Common myeloid progenitor, CD34-positive (primary cell): ENCODE measurements at regions not wholly inside any gene's neighbourhood (a gene's known extent, or its start where the extent isn't known, plus 50 kb on each side); places are given as distances from the start of the nearest gene placed in this dataset.
"Not testable (repeated sequence)": the region's sequence is repeated elsewhere in the genome, so short reads cannot be mapped to it uniquely, and the experiment has no call there.

Experiments
- CTCF ChIA-PET: fragments of 350-600 bp; sonication (Branson Sonifier 250); formaldehyde crosslinking; loops from one replicate; lab custom pipeline; 2021; ENCODE audit warnings: antibody characterized with exemption; lab: Charles Lee
- POLR2A ChIA-PET: fragments of 350-600 bp; sonication (Branson Sonifier 250); formaldehyde crosslinking; loops from one replicate; lab custom pipeline; 2021; ENCODE audit warnings: antibody characterized with exemption; lab: Charles Lee
- DNase-seq, 3 donors: peaks; one replicate each; pipeline versions ENCODE4 v3.0.0 to v3.0.0-alpha.2; 2013
- H3K27ac ChIP-seq, 2 experiments: 1 replicate in 1 of 2; 2 replicates in 1 of 2; pipeline ENCODE4 v1.7.0; 2013; ENCODE audit warnings: inconsistent platforms in 2 of 2, low read length in 2 of 2, mild to moderate bottlenecking in 2 of 2, low read depth in 1 of 2, moderate library complexity in 1 of 2; ENCODE audit not compliant: severe bottlenecking in 2 of 2, insufficient read depth in 1 of 2, poor library complexity in 1 of 2
- H3K27me3 ChIP-seq, 5 experiments: replicated peaks in 2 of 5; 1 replicate in 3 of 5; 2 replicates in 2 of 5; pipeline versions ENCODE4 v1.6.1 to v1.7.0; 2013; ENCODE audit warnings: low read length in 4 of 5, mild to moderate bottlenecking in 2 of 5, moderate library complexity in 2 of 5, inconsistent platforms in 1 of 5; ENCODE audit not compliant: insufficient read depth in 5 of 5, control insufficient read depth in 4 of 5
- H3K36me3 ChIP-seq, 4 experiments: 1 replicate in 2 of 4; 2 replicates in 2 of 4; pipeline versions ENCODE4 v1.6.1 to v1.7.0; 2013; ENCODE audit warnings: low read length in 3 of 4, control low read depth in 1 of 4, mild to moderate bottlenecking in 1 of 4; ENCODE audit not compliant: control insufficient read depth in 4 of 4, insufficient read depth in 4 of 4
- H3K4me1 ChIP-seq, 4 experiments: 1 replicate in 3 of 4; 2 replicates in 1 of 4; pipeline versions ENCODE4 v1.6.1 to v1.7.1; 2013; ENCODE audit warnings: low read length in 3 of 4, mild to moderate bottlenecking in 3 of 4, control low read depth in 1 of 4, inconsistent platforms in 1 of 4, moderate library complexity in 1 of 4; ENCODE audit not compliant: control insufficient read depth in 4 of 4, insufficient read depth in 4 of 4; ENCODE audit errors: control extremely low read depth in 1 of 4
- H3K4me3 ChIP-seq, 7 experiments: 1 replicate in 4 of 7; 2 replicates in 3 of 7; pipeline versions ENCODE4 v1.5.1 to v1.7.0; 2013; ENCODE audit warnings: mild to moderate bottlenecking in 7 of 7, low read length in 6 of 7, moderate library complexity in 6 of 7, inconsistent platforms in 2 of 7, low read depth in 2 of 7, control low read depth in 1 of 7; ENCODE audit not compliant: insufficient read depth in 4 of 7, control insufficient read depth in 1 of 7; ENCODE audit errors: extremely low read depth in 1 of 7
- H3K9me3 ChIP-seq, 5 experiments: 1 replicate in 4 of 5; 2 replicates in 1 of 5; pipeline versions ENCODE4 v1.6.1 to v1.7.1; 2013; ENCODE audit warnings: low read length in 4 of 5, mild to moderate bottlenecking in 2 of 5, inconsistent platforms in 1 of 5, low read depth in 1 of 5, moderate library complexity in 1 of 5; ENCODE audit not compliant: control insufficient read depth in 4 of 5, insufficient read depth in 2 of 5; ENCODE audit errors: control extremely low read depth in 1 of 5
- WGBS: methylation state at CpG from one replicate; pipeline ENCODE4 v1.1.5; 2013; ENCODE audit not compliant: insufficient coverage; 5-methylcytosine and 5-hydroxymethylcytosine counted together

DNA sequence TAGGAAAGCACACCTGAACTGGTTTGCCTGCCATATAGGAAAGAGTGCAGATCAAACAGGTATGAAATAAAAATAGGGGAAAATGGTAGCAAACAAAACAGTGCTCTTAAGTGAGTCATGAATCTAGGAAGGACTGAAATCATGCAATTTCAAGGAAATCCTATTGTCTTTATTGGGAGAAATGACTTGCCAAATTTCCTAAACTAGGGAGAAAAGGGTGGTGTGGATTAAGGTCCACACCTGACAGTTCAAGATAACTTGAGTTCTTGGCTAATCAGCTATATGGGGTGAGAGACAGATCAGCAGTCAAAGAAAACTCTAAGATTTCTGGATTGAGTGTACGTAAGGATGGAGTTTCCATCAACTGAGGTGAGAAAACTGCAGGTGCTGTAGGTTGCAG lies 101.1 kb downstream of the PRKAB2 start:
- peaks cover 0 to 6% (median 0%) of the 10 kb centered on the region in 5 experiments for H3K9me3 ChIP-seq
- H3K4me3 ChIP-seq: peak overlapping the region in 1 of 7 experiments; percentile 86
- ChIA-PET CTCF (no interaction called here), POLR2A (no interaction called here)
- WGBS: 100% methylated on average over 1 of the region's 1 CpG
- no peaks in the 10 kb centered on the region for H3K36me3 ChIP-seq
- no peak for DNase-seq
- no peak overlapping the region for H3K27ac ChIP-seq
- H3K4me1 ChIP-seq: peaks cover 0 to 29% (median 6%) of the 10 kb centered on the region in 4 experiments
- H3K27me3 ChIP-seq: peaks cover 0 to 57% (median 0%) of the 10 kb centered on the region in 5 experiments

DNA sequence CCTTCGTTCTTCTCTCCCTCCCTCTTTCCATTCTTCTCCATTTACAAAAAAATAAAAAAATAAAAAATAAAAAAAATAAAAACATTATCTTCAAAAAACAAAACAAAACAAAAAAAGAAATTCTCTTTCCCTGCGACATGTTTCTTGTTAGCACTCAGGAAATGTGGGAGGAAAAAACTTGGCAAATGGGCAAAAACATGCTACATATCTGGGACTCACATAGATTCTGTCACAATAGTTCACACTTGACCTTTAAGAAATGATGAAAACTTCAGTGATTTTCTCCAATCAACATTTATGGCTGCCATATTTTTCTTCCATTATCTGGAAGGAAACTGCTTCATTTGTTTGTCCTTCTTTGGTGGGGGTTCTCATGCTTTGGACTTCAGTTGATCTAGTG lies 109.3 kb downstream of the PRKAB2 start:
- Histone ChIP-seq H3K27ac (no peak overlapping the region), H3K4me1 (no peaks in the 10 kb centered on the region), H3K9me3 (peaks cover 0 to 19% (median 12%) of the 10 kb centered on the region in 5 experiments), H3K36me3 (peaks cover 0 to 22% (median 3%) of the 10 kb centered on the region in 4 experiments), H3K27me3 (no peaks in the 10 kb centered on the region), H3K4me3 (no peak overlapping the region)
- CTCF ChIA-PET: no interaction called here
- no peak for DNase-seq
- POLR2A ChIA-PET: no interaction called here
- no CpG with 5 or more reads among the region's 2 CpGs for WGBS

DNA sequence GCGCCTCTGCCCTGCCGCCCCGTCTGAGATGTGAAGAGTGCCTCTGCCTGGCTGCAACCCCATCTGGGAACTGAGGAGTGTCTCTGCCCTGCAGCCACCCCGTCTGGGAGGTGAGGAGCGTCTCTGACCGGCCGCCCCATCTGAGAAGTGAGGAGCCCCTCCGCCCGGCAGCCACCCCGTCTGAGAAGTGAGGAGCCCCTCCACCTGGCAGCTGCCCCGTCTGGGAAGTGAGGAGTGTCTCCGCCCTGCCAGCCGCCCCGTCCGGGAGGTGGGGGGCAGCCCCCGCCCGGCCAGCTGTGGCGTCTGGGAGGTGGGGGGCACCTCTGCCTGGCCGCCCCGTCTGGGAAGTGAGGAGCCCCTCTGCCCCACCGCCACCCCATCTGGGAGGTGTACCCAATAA lies 110.4 kb downstream of the PRKAB2 start:
- H3K4me1 ChIP-seq, H3K27ac ChIP-seq, POLR2A ChIA-PET, H3K27me3 ChIP-seq, DNase-seq, CTCF ChIA-PET, H3K4me3 ChIP-seq: not testable (repeated sequence)
- 94% methylated on average over 20 of the region's 21 CpGs for WGBS
- Histone ChIP-seq H3K9me3 (peaks cover 0 to 22% (median 15%) of the 10 kb centered on the region in 5 experiments), H3K36me3 (peaks cover 0 to 22% (median 3%) of the 10 kb centered on the region in 4 experiments)

DNA sequence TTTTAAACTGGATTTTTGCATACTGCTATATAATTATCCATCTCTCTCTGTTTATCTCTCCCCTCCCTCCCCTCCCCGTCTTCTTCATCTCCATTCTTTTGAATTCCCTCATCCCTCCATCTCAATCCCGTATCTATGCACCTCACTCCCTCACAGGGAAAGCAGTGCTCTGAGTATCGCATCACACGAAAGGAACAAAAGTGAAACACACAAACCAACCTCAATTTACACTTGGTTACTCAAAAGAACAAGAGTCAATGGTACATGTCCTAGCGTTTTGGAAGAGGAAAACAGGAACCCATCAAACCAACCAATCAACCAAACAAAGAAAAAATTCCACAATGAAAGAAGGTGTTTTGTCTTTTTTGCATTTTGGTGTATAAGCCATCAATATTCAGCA lies 115.1 kb downstream of the NBPF12 start:
- H3K9me3 ChIP-seq: peaks cover 0 to 5% (median 0%) of the 10 kb centered on the region in 5 experiments
- H3K36me3 ChIP-seq: peaks cover 0 to 2% (median 0%) of the 10 kb centered on the region in 4 experiments
- ChIA-PET POLR2A (no interaction called here), CTCF (no interaction called here)
- no peak overlapping the region for H3K27ac ChIP-seq
- H3K4me1 ChIP-seq: peaks cover 0 to 19% (median 0%) of the 10 kb centered on the region in 4 experiments
- WGBS: 100% methylated on average over 1 of the region's 5 CpGs
- no peak for DNase-seq
- H3K4me3 ChIP-seq: no peak overlapping the region
- no peaks in the 10 kb centered on the region for H3K27me3 ChIP-seq

DNA sequence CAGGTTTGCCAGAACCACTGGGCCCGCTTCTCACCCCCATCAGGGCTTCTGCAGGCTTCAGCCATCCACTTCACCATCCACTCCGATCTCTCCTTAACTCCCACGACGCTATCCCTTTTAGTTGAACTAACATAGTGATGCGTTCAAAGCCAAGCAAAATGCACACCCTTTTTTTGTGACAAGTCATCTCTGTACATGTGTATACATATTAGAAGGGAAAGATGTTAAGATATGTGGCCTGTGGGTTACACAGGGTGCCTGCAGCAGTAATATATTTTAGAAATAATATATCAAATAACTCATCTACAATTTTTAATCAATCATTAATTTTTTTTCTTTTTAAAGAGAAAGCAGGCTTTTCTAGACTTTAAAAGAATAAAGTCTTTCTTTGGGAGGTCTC lies 114.6 kb downstream of the NBPF12 start:
- Histone ChIP-seq H3K9me3 (peaks cover 0 to 3% (median 0%) of the 10 kb centered on the region in 5 experiments), H3K36me3 (peaks cover 0 to 2% (median 0%) of the 10 kb centered on the region in 4 experiments), H3K4me3 (no peak overlapping the region), H3K4me1 (peaks cover 0 to 22% (median 0%) of the 10 kb centered on the region in 4 experiments), H3K27me3 (no peaks in the 10 kb centered on the region), H3K27ac (no peak overlapping the region)
- no CpG with 5 or more reads among the region's 5 CpGs for WGBS
- no peak for DNase-seq
- CTCF ChIA-PET: no interaction called here
- POLR2A ChIA-PET: no interaction called here

DNA sequence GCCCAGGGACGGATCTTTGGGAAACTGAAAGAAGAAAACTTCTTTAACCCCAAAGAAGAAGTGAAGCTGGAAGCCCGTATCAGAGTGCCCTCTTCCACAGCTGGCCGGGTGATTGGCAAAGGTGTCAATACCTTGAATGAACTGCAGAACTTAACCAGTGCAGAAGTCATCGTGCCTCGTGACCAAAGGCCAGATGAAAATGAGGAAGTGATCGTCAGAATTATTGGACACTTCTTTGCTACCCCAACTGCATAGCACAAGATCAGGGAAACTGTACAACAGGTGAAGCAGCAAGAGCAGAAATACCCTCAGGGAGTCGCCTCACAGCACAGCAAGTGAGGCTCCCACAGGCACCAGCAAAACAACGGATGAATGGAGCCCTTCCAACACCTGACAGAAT lies 114.0 kb downstream of the NBPF12 start:
- POLR2A ChIA-PET: no interaction called here
- DNase-seq: no peak
- CTCF ChIA-PET: no interaction called here
- Histone ChIP-seq H3K27me3 (no peaks in the 10 kb centered on the region), H3K4me3 (no peak overlapping the region), H3K9me3 (no peaks in the 10 kb centered on the region), H3K36me3 (peaks cover 0 to 2% (median 0%) of the 10 kb centered on the region in 4 experiments), H3K4me1 (peaks cover 0 to 23% (median under 1%) of the 10 kb centered on the region in 4 experiments), H3K27ac (no peak overlapping the region)
- whole genome bisulfite sequencing: 83% methylated on average over 8 of the region's 8 CpGs

DNA sequence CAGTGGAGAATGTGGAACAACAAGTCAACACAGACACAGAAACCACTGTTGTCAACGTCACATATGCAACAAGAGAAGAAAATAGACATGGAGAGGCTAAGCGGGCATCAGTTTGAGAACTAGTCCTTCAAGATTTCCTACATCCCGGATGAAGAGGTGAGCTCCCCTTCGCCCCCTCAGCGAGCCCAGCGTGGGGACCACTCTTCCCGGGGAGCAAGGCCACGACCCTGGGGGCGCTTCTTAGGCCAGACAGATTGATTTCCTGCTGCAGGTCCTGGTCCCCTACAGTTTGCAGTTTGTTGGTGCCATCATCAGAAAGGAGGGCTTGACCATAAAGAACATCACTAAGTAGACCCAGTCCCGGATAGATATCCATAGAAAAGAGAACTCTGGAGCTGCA lies 113.0 kb downstream of the NBPF12 start:
- 98% methylated on average over 9 of the region's 10 CpGs for WGBS
- Histone ChIP-seq H3K9me3 (no peaks in the 10 kb centered on the region), H3K4me1 (peaks cover 0 to 24% (median 6%) of the 10 kb centered on the region in 4 experiments), H3K4me3 (no peak overlapping the region), H3K36me3 (peaks cover 0 to 2% (median 0%) of the 10 kb centered on the region in 4 experiments), H3K27me3 (no peaks in the 10 kb centered on the region), H3K27ac (no peak overlapping the region)
- ChIA-PET POLR2A (no interaction called here), CTCF (no interaction called here)
- DNase-seq: no peak
